A673 (cell line): ENCODE measurements at regions not wholly inside any gene's neighbourhood (a gene's known extent, or its start where the extent isn't known, plus 50 kb on each side); places are given as distances from the start of the nearest gene placed in this dataset.

Experiments
- EZH2 ChIP-seq: fragments of 200-600 bp; sonication (generic); IDR thresholded peaks from 2 replicates; pipeline ENCODE4 v1.6.1; 2017; ENCODE audit warnings: borderline replicate concordance, low read depth, mild to moderate bottlenecking, mixed read lengths, antibody characterized with exemption, low read length; ENCODE audit not compliant: poor library complexity, severe bottlenecking
- TF ChIP-seq, protein P1 (sequence below): fragments of 300-800, 200-600 bp; sonication (generic); conservative IDR thresholded peaks from 2 replicates; pipeline ENCODE4 v1.5.1; 2017; ENCODE audit warnings: low read depth, mild to moderate bottlenecking, antibody characterized with exemption, low read length, moderate library complexity, mixed read lengths

- TF ChIP-seq, protein P1, sequence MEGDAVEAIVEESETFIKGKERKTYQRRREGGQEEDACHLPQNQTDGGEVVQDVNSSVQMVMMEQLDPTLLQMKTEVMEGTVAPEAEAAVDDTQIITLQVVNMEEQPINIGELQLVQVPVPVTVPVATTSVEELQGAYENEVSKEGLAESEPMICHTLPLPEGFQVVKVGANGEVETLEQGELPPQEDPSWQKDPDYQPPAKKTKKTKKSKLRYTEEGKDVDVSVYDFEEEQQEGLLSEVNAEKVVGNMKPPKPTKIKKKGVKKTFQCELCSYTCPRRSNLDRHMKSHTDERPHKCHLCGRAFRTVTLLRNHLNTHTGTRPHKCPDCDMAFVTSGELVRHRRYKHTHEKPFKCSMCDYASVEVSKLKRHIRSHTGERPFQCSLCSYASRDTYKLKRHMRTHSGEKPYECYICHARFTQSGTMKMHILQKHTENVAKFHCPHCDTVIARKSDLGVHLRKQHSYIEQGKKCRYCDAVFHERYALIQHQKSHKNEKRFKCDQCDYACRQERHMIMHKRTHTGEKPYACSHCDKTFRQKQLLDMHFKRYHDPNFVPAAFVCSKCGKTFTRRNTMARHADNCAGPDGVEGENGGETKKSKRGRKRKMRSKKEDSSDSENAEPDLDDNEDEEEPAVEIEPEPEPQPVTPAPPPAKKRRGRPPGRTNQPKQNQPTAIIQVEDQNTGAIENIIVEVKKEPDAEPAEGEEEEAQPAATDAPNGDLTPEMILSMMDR, result no peak
- no peak for TF ChIP-seq EZH2
These were observed 270.7 kb upstream of the IGFBP3 start for GRCh38 chr7:46191776-46192175.
